Muscle of arm (tissue), 1 donor: ENCODE measurements at regions not wholly inside any gene's neighbourhood (a gene's known extent, or its start where the extent isn't known, plus 50 kb on each side); places are given as distances from the start of the nearest gene placed in this dataset.
A peak's percentile ranks its signal among the peaks of the same experiment; 100 is the strongest.
"Not testable (repeated sequence)": the region's sequence is repeated elsewhere in the genome, so short reads cannot be mapped to it uniquely, and the experiment has no call there.

Experiments
- DNase-seq: peaks from one replicate; pipeline ENCODE4 v3.0.0-alpha.2; 2013

DNA sequence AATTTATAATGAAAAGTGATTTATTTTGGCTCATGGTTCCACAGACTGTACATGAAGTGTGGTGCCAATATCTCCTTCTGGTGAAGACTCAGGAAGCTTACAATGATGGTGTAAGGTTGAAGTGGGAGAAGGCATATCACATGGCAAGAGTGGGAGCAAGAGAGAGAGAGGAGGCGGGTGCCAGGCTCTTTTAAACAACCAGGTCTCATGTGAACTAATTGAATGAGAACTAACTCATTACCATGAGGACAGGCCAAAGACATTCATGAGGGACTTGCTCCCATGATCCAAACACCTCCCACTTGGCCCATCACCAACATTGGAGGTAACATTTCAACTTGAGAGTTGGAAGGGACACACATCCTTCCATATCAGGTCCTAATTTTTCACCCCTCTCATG is 155.2 kb downstream of the SLC38A4 start:
- DNase-seq: no peak

DNA sequence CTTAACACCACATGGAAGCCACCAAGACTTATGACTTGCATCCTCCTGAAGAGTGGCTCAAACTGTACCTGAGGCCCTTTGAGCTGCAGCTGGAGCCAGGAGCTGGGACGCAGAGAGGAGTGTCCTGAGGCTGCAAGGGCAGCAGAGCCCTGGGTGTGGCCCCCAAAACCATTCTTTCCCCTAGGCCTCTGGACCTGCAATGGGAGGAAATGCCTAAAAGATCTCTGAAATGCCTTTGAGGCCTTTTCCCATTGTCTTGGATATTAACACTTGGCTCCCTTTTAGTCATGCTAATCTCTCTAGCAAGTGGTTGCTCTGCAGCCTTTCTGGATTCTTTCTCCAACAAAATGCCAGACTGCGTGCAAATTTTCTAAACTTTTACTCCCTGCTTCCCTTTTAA is 156.1 kb downstream of the SLC38A4 start:
- no peak for DNase-seq

DNA sequence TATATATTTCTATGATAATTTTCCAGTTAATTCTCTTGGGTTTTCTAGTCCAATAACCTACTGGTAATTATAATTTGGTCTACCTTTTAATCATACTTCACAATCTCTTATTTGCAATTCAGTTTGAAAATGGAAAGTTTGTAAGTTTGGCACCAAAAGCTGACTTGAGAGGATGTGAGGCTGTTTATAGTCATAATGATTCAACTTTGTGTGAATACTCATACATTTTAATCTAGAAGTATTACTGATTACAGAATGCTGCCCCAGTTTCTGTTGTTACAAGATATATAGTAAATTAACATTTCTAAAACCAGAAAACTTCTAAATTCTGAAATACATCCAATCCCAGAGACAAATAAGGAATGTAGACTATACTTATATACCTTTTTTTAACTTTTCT is 158.2 kb downstream of the SLC38A4 start:
- no peak for DNase-seq

DNA sequence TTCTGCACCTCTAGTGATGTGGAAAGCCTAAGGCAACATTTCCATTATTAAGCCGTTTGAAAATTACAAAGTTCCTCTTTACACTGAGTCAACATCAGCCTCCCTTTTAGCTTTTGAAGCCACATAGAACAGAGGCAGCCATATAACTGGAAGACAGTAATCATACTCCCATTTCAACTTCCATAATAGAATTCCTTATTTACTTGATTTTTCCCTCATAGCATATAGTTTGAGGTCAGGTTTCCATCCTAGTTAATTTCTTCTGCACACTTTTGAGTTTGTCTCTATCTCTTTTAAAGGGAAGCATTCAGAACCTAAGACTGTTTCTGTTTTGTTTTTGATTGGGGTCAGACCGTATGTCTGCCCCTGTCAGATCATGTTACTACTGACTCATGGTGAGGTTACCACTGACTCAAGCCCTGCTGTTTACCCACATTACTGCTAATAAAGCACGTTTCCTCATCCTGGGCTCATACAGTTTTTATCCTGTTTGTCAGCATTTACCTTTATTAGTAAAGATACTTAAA is 161.0 kb downstream of the SLC38A4 start:
- DNase-seq: no peak

DNA sequence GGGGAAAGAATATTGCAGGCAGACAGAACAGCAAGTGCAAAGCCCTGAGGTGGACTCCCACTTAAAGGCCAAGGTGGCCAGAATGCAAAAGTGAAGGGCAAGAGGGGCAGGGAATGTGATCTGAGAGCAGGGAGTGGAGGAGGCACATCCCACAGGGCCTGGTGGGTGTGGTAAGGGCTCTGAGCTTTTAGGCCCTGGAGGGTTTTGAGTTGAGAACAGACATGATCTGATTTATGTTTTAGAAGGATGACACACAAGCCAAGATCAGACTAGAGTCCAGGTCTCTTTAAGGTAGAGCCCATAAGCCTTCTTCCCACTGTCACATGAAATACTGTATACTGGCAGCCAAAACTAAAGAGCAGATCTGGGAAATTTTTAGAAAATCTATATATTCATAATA is 162.5 kb downstream of the SLC38A4 start:
- no peak for DNase-seq

DNA sequence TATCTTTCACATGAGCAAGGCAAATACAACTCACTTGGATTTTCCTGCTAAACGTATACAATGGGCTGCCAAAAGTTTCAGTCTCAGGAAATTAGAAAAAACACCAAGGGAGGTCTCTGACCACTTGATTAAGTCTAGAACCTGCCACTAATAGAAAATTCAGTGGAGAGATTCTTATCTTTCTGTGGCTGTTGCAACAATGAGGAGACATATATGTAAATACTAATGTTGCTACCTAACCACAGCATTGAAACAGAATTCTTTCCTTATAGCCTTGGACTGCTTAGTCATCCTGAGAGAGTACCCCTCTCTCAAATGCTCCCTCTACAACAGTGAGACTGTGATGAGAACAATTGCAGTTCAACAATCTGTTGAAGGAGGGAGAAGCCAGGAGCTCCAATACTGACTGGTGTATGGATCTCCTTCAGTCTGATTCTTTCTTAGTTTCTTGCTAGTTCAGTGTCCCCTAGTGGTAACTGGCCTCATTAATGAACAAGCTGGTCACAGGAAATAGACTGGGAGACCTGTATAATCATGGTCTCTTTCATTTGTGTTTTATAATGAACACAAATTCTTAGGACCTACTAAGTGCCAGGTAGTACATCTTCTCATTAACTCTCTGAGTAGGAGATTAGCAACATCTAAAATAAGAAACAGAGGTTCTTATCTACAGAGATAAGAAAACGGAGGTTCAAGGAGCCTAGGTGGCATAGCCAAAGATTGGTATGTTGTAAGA is 164.5 kb downstream of the SLC38A4 start:
- peak; percentile 75 for DNase-seq

DNA sequence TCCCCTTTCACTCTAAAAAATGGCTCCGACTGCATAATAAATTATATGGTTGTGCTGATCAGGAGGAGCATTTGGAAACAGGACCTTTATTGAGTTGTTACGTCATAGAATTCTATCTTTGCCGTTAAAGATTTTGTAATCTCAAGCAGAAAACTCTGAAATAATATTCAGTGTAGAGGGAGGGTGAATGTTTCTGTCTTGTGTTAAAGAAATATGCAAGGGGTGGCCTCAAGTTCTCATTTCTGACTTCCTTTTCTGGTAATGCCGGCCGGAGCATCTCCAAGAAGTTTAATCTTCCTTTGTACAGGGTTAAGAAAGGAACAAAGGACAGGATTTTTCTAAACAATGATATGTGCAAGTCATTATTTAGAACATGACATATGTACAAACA is 165.1 kb downstream of the SLC38A4 start:
- DNase-seq: no peak

DNA sequence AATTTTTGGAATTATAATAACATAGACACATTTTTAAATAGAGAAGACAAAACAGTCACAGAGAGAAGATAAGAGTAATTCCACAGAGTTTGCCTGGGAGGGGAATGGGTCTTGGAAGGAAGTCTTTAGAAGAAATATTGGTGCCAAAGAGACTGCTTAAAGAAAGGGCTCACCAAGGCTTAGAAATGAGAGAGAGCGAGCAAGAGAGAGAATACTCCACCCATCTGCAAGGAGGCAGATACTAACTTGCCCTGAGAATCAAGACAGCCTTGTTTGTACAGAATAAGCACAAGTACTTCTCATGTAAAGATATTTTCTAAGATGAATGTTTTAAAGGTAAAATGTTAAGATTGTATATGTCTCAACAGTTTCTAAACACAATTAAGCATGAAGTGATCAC is 165.5 kb downstream of the SLC38A4 start:
- no peak for DNase-seq

DNA sequence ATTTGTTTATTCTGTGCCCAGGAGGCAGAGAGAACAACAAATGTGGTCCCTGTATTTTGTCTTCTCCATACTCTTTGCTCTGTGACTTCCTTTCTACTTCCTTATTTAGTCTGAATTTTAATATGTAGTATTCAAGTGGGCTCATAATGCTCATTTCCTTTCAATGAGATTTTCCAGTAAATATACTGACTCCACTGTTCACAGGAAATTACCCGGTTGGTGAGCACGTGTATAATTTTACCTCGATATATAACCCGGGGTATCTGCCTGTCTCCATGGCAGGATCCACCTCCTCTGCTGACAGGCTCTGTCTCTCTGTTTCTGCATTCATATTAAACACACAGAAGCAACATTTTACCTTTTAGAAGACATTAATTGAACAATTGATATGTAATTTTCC is 166.0 kb downstream of the SLC38A4 start:
- no peak for DNase-seq

DNA sequence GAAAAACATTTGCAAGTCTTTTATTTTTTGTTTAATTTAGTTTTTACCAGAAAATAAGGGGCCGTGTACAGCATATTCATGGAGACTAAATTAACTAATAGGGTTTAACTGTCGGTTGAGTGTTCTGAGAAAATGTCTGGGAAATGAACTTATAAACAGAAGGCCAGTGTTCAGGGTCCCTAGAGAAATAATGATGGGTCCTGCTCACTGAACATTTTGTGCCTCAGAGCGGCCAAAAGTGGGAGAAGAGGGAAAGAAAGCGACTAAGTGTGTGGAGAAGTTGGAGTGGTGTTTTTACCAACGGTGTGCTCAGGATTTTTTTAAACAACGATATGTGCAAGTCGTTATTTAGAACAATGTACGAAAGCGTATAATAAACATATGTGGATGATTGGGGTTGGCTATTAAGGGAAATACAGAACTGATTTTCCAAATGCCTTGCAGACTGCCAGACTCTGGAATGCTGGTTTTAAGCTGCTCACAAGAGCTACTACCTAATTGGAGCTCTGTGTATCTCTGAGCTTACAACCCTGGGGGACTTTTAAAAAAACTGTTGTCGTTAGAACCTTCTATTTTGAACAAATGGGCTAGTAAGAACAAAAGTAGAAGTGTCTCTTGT is 166.7 kb downstream of the SLC38A4 start:
- DNase-seq: peak; percentile 34

DNA sequence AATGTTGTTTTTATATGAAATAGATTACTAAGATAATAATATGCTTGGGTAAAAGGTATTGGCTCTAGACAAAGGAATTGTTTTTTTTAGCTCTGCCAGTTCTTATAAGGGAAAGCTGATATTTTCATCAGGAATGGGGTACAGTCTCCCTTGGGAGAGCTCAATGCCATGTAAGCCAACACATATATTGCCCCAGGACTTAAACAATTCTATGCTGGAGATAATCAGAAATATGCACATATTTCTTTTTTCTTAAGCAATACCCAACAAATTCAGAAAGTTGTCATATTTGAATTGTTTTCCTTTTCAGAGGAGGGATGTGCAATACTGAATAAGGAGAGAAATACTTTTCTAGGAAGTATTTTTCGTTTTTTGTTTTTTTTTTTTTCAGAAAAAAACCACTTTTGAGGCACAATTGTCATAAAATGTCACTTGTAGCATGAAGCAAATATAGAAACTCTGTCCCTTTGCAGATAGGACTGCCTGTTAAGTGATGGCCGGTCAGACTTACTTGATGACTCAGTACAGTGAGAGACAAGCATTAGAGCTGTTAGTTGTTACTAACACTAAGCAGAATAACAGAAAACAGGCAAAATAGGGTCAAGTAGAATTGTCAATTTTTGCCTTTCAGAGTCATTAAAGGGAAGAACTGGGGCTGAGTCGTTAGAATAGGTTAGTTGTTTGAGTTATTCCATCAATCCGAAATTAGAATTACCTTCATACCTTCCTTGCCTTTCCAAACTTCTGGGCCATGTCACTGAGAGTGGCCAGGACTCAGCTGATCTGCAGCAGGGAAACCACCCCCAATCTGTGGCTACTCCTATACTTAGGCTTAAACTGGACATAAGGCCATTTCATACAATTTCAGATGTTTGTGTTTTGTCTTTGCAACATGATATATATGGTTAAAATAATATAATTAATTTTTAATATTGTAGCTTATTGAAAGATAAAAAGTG is 168.1 kb downstream of the SLC38A4 start:
- DNase-seq: no peak

DNA sequence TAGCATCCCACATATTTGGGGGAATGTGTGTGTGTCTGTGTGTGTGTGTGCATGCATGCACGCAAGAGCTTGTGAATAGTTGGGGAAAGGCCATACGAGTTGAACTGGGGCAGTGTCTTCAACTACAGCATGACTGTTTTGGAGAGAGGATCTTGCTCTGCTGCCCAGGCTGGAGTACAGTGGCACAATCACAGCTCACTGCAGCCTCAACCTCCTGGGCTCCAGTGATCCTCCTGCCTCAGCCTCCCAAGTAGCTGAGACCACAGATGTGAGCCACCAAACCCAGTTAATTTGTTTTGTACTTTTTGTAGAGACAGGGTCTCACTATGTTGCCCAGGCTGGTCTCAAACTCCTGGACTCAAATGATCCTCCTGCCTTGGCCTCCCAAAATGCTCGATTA is 169.8 kb downstream of the SLC38A4 start:
- DNase-seq: not testable (repeated sequence)

DNA sequence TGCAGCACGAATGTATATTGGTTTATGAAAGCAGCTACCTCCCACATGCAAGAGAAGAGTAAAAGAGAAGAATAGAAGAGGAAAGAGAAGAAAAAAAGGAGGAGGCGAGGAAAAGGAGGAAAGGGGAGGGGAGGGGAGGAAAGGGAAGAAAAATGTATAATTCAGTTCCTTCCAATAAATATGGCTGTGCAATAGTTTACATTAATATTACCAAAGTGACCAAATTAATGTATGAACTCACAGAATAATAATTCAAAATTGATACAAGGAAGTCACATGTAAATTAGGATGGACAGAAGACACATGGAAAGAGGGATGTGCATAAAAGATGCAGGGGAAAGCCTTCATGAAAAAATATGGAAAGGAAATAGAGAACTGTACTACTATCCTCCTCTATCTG is 172.5 kb downstream of the SLC38A4 start:
- no peak for DNase-seq

DNA sequence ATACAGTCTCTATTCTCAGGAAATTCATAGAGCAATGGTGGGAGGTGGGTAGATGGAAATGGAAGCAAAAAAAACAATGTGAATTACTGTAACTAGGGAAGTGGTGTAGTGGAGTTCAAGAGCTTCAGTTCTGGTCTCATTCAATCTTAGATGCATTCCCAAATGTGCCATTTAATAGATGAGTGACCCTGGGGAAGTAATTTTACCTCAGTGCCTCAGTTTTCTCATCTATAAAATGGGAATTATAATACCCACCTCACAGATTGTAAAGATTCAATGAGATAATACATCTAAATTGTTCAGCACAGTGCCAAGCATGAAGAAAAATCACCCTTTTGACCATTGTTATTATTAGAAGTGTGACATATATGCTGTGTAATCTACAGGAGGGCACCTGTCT is 173.1 kb downstream of the SLC38A4 start:
- DNase-seq: no peak

DNA sequence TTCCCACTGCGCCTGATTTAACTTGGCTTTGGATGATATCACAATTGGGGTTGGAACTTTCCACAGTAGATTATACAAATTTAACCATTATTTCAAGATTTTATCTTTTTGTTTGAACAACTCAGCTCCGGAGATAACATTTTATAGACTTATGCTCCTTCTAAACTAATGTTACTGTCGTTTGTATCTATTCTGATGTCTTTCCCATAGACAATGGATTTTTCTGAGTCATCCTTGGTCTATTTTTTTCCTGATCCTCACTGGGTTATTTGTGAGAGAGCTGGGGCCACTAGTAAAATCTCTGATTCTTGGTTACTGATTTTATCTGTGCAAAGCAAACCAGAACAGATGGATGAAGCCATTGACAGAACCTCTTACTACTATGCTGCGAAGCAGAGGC is 175.1 kb downstream of the SLC38A4 start:
- no peak for DNase-seq

DNA sequence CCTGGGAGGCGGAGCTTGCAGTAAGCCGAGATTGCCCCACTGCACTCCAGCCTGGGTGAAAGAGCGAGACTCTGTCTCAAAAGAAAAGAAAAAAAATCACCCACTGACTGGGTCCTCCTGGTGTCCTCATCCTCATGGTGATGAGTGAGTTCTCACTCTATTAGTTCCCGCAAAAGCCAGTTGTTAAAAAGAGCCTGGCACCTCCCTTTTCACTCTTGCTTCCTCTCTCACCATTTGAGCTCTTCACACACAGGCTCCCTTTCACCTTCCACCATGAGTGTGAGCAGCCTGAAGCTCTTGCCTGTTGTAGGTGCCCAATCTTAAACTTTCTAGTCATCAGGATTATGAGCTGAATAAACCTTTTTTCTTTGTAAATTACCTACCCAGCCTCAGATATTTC is 176.4 kb downstream of the SLC38A4 start:
- DNase-seq: no peak

DNA sequence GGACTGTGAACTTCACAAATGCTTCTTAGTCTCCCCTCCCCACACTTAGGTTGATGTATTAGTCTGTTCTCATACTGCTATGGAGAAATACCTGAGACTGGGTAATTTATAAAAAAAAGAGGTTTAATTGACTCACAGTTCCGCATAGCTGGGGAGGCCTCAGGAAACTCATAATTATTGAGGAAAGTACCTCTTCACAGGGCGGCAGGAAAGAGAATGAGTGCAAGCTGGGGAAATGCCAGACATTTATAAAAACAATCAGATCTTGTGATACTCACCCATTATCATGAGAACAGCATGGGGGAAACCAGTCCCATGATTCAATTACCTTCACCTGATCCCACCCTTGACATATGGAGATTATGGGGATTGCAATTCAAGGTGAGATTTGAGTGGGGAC is 178.8 kb downstream of the SLC38A4 start:
- DNase-seq: no peak

DNA sequence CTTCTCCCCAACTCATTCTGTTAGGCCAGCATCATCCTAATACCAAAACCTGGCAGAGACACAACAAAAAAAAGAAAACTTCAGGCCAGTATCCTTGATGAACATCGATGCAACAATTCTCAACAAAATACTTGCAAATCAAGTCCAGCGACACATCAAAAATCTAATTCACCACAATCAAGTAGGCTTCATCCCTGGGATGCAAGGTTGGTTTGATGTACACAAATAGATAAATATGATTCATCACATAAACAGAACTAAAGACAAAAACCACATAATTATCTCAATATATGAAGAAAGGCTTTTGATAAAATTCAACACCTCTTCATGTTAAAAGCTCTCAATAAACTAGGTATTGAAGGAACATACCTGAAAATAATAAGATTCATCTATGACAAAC is 184.1 kb downstream of the SLC38A4 start:
- DNase-seq: not testable (repeated sequence)

DNA sequence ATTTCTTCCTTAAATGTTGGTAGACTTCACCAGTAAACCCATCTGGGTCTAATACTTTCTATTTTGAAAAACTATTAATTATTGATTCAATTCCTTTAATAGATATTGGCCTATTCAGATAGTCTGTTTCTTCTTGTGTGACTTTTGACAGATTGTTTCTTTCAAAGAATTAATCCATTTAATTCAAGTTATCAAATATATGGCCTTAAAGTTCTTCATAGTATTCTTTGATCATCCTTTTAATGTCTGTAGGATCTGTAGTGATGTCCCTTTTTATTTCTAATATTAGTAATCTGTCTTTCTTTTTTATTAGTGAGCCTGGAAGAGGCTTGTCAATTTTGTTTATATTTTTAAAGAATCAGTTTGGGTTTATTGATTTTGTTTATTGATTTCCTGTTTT is 190.0 kb downstream of the SLC38A4 start:
- no peak for DNase-seq

DNA sequence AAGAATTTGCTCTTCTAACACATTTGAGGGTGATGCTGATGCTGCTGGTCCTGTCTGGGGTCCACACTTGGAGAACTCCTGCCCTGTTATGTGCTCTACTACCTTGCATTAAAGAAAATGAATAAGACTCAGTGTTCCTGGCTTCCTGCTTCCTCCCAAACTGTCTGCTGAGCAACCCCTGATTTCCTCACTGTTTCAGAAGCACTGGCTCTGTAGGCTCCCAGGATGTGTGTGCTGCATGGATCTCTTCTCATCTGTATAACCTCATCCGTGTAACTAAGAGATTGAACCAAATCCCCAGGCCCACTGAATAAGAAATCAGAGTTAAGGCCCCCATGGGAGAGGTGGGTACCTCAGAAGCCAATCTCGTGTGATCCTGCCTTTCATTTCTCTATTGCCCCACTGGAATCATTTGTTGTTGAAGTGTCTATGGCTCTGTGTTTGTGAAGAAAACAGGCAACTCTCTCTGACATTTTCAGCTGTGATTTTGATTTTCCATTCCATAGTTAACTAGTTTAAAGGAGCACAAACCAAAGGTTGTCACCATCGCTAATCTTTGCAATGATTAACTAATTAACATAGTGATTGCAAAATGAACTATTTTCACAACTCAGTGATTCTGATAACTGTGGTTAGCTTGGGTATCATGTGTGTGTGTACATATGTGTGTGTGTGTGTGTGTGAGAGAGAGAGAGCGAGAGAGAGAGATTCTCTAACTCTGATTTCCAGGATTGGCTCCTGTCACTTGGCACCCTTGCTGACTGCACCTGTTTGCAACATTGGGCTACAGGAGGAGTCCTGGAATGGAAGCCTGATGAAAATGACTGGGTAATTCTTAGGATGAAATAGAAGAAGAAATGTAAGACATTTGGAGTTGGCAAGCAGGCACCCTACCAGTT is 196.2 kb downstream of the SLC38A4 start:
- DNase-seq: no peak

DNA sequence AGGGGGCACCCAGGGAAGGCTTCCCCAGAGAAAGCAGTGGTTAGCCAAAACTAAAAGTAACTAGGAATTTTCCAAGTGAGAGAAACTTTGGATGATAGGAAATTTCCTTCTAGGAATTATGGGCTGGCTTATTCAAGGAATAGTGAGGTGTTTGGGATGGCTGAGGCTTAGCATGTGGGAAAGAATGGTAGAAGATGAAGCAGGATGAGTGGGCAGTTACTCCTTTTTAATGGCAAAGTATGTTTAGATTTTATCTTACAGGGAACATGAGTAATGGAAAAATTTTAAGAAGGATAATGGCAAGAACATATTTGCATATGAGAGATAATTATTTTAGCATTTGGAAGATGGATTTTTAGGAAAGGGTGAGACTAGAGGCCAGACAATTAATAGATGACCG is 197.6 kb downstream of the SLC38A4 start:
- no peak for DNase-seq
